ENCODE measurements at regions not wholly inside any gene's neighbourhood (a gene's known extent, or its start where the extent isn't known, plus 50 kb on each side); places are given as distances from the start of the nearest gene placed in this dataset.

- Histone ChIP-seq H3K36me3 (replicated peaks) (no peaks in the 10 kb centered on the region), H3K4me3 (ENCODE audit: low read depth, low read length) (no peak overlapping the region), H3K27ac (no peak overlapping the region), H3K27me3 (replicated peaks) (no peaks in the 10 kb centered on the region)
- in situ Hi-C loops (cut with HindIII; ENCODE audit: low pct_ligation_motif_present, low sequenced_read_pairs): no loop called here
- no peak for DNase-seq
- TF ChIP-seq CTCF (IDR thresholded peaks at IDR 0.05; ENCODE audit: low read depth, low read length, missing control alignments): no peak
Measured at GRCh38 chr6:73943930-73944652, 248.1 kb downstream of the CD109 start.

GRCh38 chr6:73943411-73943810 is 247.4 kb downstream of the CD109 start:
- no peaks in the 10 kb centered on the region for H3K27me3 ChIP-seq (replicated peaks)
- no peak overlapping the region for H3K4me3 ChIP-seq (ENCODE audit: low read depth, low read length)
- DNase-seq: no peak
- TF ChIP-seq CTCF (IDR thresholded peaks at IDR 0.05; ENCODE audit: low read depth, low read length, missing control alignments): no peak
- H3K36me3 ChIP-seq (replicated peaks): no peaks in the 10 kb centered on the region
- in situ Hi-C loops (cut with HindIII; ENCODE audit: low pct_ligation_motif_present, low sequenced_read_pairs): no loop called here
- H3K27ac ChIP-seq: no peak overlapping the region

- no peak overlapping the region for H3K27ac ChIP-seq
- no peak overlapping the region for H3K4me3 ChIP-seq (ENCODE audit: low read depth, low read length)
- DNase-seq: peak; percentile 45
- H3K36me3 ChIP-seq (replicated peaks): no peaks in the 10 kb centered on the region
- TF ChIP-seq CTCF (IDR thresholded peaks at IDR 0.05; ENCODE audit: low read depth, low read length, missing control alignments): peak; percentile 32
- no peaks in the 10 kb centered on the region for H3K27me3 ChIP-seq (replicated peaks)
- in situ Hi-C loops (cut with HindIII; ENCODE audit: low pct_ligation_motif_present, low sequenced_read_pairs): no loop called here
Measured at GRCh38 chr6:73942592-73943186, 246.7 kb downstream of the CD109 start.

- in situ Hi-C loops (cut with HindIII; ENCODE audit: low pct_ligation_motif_present, low sequenced_read_pairs): no loop called here
- Histone ChIP-seq H3K4me3 (ENCODE audit: low read depth, low read length) (no peak overlapping the region), H3K36me3 (replicated peaks) (no peaks in the 10 kb centered on the region), H3K27ac (no peak overlapping the region), H3K27me3 (replicated peaks) (no peaks in the 10 kb centered on the region)
- TF ChIP-seq CTCF (IDR thresholded peaks at IDR 0.05; ENCODE audit: low read depth, low read length, missing control alignments): no peak
- DNase-seq: no peak
Measured at GRCh38 chr6:73941892-73942291, 245.9 kb downstream of the CD109 start.

- no peak for DNase-seq
- H3K4me3 ChIP-seq (ENCODE audit: low read depth, low read length): no peak overlapping the region
- no peak overlapping the region for H3K27ac ChIP-seq
- TF ChIP-seq CTCF (IDR thresholded peaks at IDR 0.05; ENCODE audit: low read depth, low read length, missing control alignments): no peak
- in situ Hi-C loops (cut with HindIII; ENCODE audit: low pct_ligation_motif_present, low sequenced_read_pairs): no loop called here
- H3K36me3 ChIP-seq (replicated peaks): no peaks in the 10 kb centered on the region
- H3K27me3 ChIP-seq (replicated peaks): no peaks in the 10 kb centered on the region
Measured at GRCh38 chr6:73937805-73938204, 241.8 kb downstream of the CD109 start.
